ENCODE measurements at regions not wholly inside any gene's neighbourhood (a gene's known extent, or its start where the extent isn't known, plus 50 kb on each side); places are given as distances from the start of the nearest gene placed in this dataset.

- Histone ChIP-seq H3K9ac (replicated peaks in 1 of 4; ENCODE audit: extremely low read depth in 1 of 4, low read depth in 3 of 4, low read length in 3 of 4) (no peak overlapping the region), H4K5ac (ENCODE audit: insufficient read length, low read depth, low read length) (no peak overlapping the region), H3K14ac (ENCODE audit: insufficient read length) (no peak overlapping the region), H4K20me1 (replicated peaks in 1 of 2; ENCODE audit: control insufficient read depth in 1 of 2, insufficient read depth in 2 of 2, low read length in 2 of 2) (no peaks in the 10 kb centered on the region), H3K36me3 (ENCODE audit: control insufficient read depth in 2 of 4, insufficient read depth in 4 of 4, low read length in 3 of 4) (no peaks in the 10 kb centered on the region), H3K4me3 (ENCODE audit: extremely low read depth in 1 of 4, insufficient read depth in 2 of 4, low read depth in 3 of 4, low read length in 4 of 4) (no peak overlapping the region), H3K27ac (ENCODE audit: low read depth, low read length) (no peak overlapping the region), H3K23me2 (ENCODE audit: low read depth, low read length) (peaks cover 5% of the 10 kb centered on the region; the same call in 1 of the 2 replicates), H2BK120ac (replicated peaks; ENCODE audit: low read depth, low read length) (no peak overlapping the region), H2AFZ (ENCODE audit: low read length) (no peak overlapping the region), H3K18ac (ENCODE audit: extremely low read depth, low read length) (no peak overlapping the region), H2BK12ac (ENCODE audit: low read depth, low read length) (no peak overlapping the region), H3K4me1 (replicated peaks in 1 of 4; ENCODE audit: control insufficient read depth in 3 of 4, insufficient read depth in 4 of 4, low read length in 3 of 4) (peaks cover 0 to 11% (median 0%) of the 10 kb centered on the region in 4 experiments; a peak in 4 of 7 replicates), H2AK5ac (ENCODE audit: low read depth, low read length) (no peak overlapping the region), H2BK5ac (ENCODE audit: low read depth, low read length) (no peak overlapping the region), H4K91ac (replicated peaks; ENCODE audit: insufficient read length, low read length) (no peak overlapping the region), H3K27me3 (replicated peaks in 1 of 4; ENCODE audit: control insufficient read depth in 3 of 4, extremely low read depth in 1 of 4, insufficient read depth in 3 of 4, low read length in 3 of 4) (no peaks in the 10 kb centered on the region; a peak in 1 of 7 replicates), H3K9me3 (ENCODE audit: insufficient read depth in 2 of 2, low read depth in 1 of 2, low read length in 1 of 2) (no peaks in the 10 kb centered on the region), H4K8ac (ENCODE audit: extremely low read depth, insufficient read depth, low read length) (no peak overlapping the region), H3K56ac (replicated peaks; ENCODE audit: insufficient read length, low read depth, low read length) (no peak overlapping the region), H2BK20ac (ENCODE audit: low read length) (no peak overlapping the region), H3K23ac (ENCODE audit: insufficient read length) (no peak overlapping the region), H3K4ac (replicated peaks; ENCODE audit: insufficient read length, low read depth, low read length) (no peak overlapping the region), H3K79me2 (ENCODE audit: control insufficient read depth in 1 of 2, insufficient read depth in 2 of 2, low read length in 2 of 2) (no peaks in the 10 kb centered on the region), H3K79me1 (ENCODE audit: low read depth, low read length) (no peaks in the 10 kb centered on the region), H3K4me2 (ENCODE audit: insufficient read depth in 1 of 2, low read depth in 2 of 2, low read length in 2 of 2) (no peak overlapping the region), H2BK15ac (ENCODE audit: low read length) (0 out of 2 replicates have a peak overlapping the region, but pooled peaks have one; percentile 19)
- DNase-seq (ENCODE audit: low read depth in 1 of 2, low spot score in 2 of 2) (no peak), FAIRE-seq (no peak)
- POLR2A ChIA-PET (ENCODE audit: partially characterized antibody) = no interaction called here
- CTCF ChIA-PET (ENCODE audit: partially characterized antibody) = no interaction called here
- TF ChIP-seq RAD21 (IDR thresholded peaks at IDR 0.05 in 1 of 2, conservative IDR thresholded peaks at IDR 0.05 in 1 of 2; ENCODE audit: low read depth in 2 of 2, low read length in 2 of 2) (no peak), CTCF (IDR thresholded peaks at IDR 0.05; ENCODE audit: control extremely low read depth in 1 of 3, insufficient read depth in 1 of 3, low read depth in 1 of 3, low read length in 3 of 3) (no peak), RNF2 (IDR thresholded peaks at IDR 0.05; ENCODE audit: borderline replicate concordance, low read depth, low read length, missing control alignments, poor library complexity, severe bottlenecking) (no peak), E2F6 (IDR thresholded peaks at IDR 0.05) (no peak), SP1 (IDR thresholded peaks at IDR 0.05; ENCODE audit: low read depth, low read length) (no peak), SAP30 (IDR thresholded peaks at IDR 0.05; ENCODE audit: insufficient read depth, insufficient replicate concordance, low read length) (no peak), POLR2AphosphoS5 (IDR thresholded peaks at IDR 0.05; ENCODE audit: low read depth, low read length) (no peak), CHD1 (IDR thresholded peaks at IDR 0.05; ENCODE audit: low read depth, low read length) (no peak), SRF (IDR thresholded peaks at IDR 0.05; ENCODE audit: low read depth, low read length) (no peak), EP300 (IDR thresholded peaks at IDR 0.05; ENCODE audit: borderline replicate concordance in 1 of 2, low read depth in 2 of 2, low read length in 2 of 2) (no peak)
- WGBS, 2 experiments (ENCODE audit: extremely low coverage in 1 of 2, insufficient coverage in 1 of 2, insufficient read length in 1 of 2, insufficient replicate concordance in 2 of 2, low coverage in 1 of 2, low lambda C conversion rate in 2 of 2, missing lambda C conversion rate in 1 of 2) = 80% methylated on average over 4 of the region's 4 CpGs; no CpG with 5 or more reads in 1 of the 2 experiments
These were observed 136.0 kb downstream of the EDN1 start for GRCh38 chr6:12426121-12426520.

Data from H1 (cell line).